Endothelial cell of umbilical vein (primary cell): ENCODE measurements at regions not wholly inside any gene's neighbourhood (a gene's known extent, or its start where the extent isn't known, plus 50 kb on each side); places are given as distances from the start of the nearest gene placed in this dataset.

Experiments
- CTCF ChIP-seq, 2 donors: IDR thresholded peaks; 1 replicate in 1 of 2; 2 replicates in 1 of 2; pipeline ENCODE4 v1.5.1; 2011; ENCODE audit warnings: low read length in 2 of 2, mild to moderate bottlenecking in 2 of 2, moderate library complexity in 2 of 2, control low read depth in 1 of 2, inconsistent platforms in 1 of 2, low read depth in 1 of 2; ENCODE audit not compliant: insufficient read depth in 1 of 2; ENCODE audit errors: extremely low read depth in 1 of 2
- EZH2 ChIP-seq: IDR thresholded peaks from 2 replicates; pipeline ENCODE4 v1.6.1; 2012; ENCODE audit warnings: borderline replicate concordance, low read depth, mild to moderate bottlenecking, moderate library complexity, low read length, inconsistent platforms; ENCODE audit not compliant: severe bottlenecking
- FOS ChIP-seq: IDR thresholded peaks from 2 replicates; pipeline ENCODE4 v1.6.1; 2011; ENCODE audit warnings: mild to moderate bottlenecking, low read length, moderate library complexity, borderline replicate concordance; ENCODE audit not compliant: insufficient read depth
- GATA2 ChIP-seq: IDR thresholded peaks from 2 replicates; pipeline ENCODE4 v1.7.0; 2011; ENCODE audit warnings: low read depth, mild to moderate bottlenecking, moderate library complexity, mixed read lengths, low read length; ENCODE audit not compliant: insufficient read length, insufficient read depth
- JUN ChIP-seq: IDR thresholded peaks from 2 replicates; pipeline ENCODE4 v1.6.1; 2011; ENCODE audit warnings: borderline replicate concordance, low read depth; ENCODE audit not compliant: insufficient read length, insufficient read depth
- MAX ChIP-seq: IDR thresholded peaks from 2 replicates; pipeline ENCODE4 v1.6.1; 2011; ENCODE audit not compliant: insufficient read depth, insufficient read length
- POLR2A ChIP-seq: IDR thresholded peaks from 2 replicates; pipeline ENCODE4 v1.6.1; 2012; ENCODE audit warnings: low read depth, mild to moderate bottlenecking, control low read depth, low read length
- POLR2AphosphoS5 ChIP-seq: IDR thresholded peaks from 2 replicates; pipeline ENCODE4 v1.6.1; 2012; ENCODE audit warnings: low read depth, mild to moderate bottlenecking, control low read depth, low read length, moderate library complexity; ENCODE audit not compliant: insufficient read depth

GRCh38 chr6:56314683-56315523, 67.5 kb upstream of the COL21A1 start:
- peak; percentile 62 to 67 for TF ChIP-seq CTCF (IDR thresholded peaks at IDR 0.05; ENCODE audit: extremely low read depth in 1 of 2, insufficient read depth in 1 of 2, low read depth in 1 of 2, low read length in 2 of 2)
- TF ChIP-seq POLR2AphosphoS5: no peak
- TF ChIP-seq MAX: no peak
- no peak for TF ChIP-seq JUN
- no peak for TF ChIP-seq EZH2
- TF ChIP-seq FOS: no peak
- TF ChIP-seq POLR2A: no peak
- TF ChIP-seq GATA2: no peak
